ENCODE measurements at regions not wholly inside any gene's neighbourhood (a gene's known extent, or its start where the extent isn't known, plus 50 kb on each side); places are given as distances from the start of the nearest gene placed in this dataset.
"Not testable (repeated sequence)": the region's sequence is repeated elsewhere in the genome, so short reads cannot be mapped to it uniquely, and the experiment has no call there.

GRCh38 chr10:46802010-46802409, 109.2 kb upstream of the PTPN20 start:
- not testable (repeated sequence) for DNase-seq (ENCODE audit: low read depth in 2 of 2)

- not testable (repeated sequence) for DNase-seq (ENCODE audit: low read depth in 2 of 2)
Observed at GRCh38 chr10:46803082-46803481, 108.1 kb upstream of the PTPN20 start.

- DNase-seq (ENCODE audit: low read depth in 2 of 2): not testable (repeated sequence)
Observed at GRCh38 chr10:46810222-46810621, 101.0 kb upstream of the PTPN20 start.

- DNase-seq (ENCODE audit: low read depth in 2 of 2): not testable (repeated sequence)
Observed at GRCh38 chr10:46816126-46816525, 95.1 kb upstream of the PTPN20 start.

- DNase-seq (ENCODE audit: low read depth in 2 of 2): not testable (repeated sequence)
Observed at GRCh38 chr10:46840393-46841050, 70.7 kb upstream of the PTPN20 start.

- DNase-seq (ENCODE audit: low read depth in 2 of 2): not testable (repeated sequence)
Observed at GRCh38 chr10:46841051-46841593, 70.1 kb upstream of the PTPN20 start.

- not testable (repeated sequence) for DNase-seq (ENCODE audit: low read depth in 2 of 2)
Observed at GRCh38 chr10:46845194-46845593, 66.0 kb upstream of the PTPN20 start.

GRCh38 chr10:46845640-46846039, 65.6 kb upstream of the PTPN20 start:
- not testable (repeated sequence) for DNase-seq (ENCODE audit: low read depth in 2 of 2)

- not testable (repeated sequence) for DNase-seq (ENCODE audit: low read depth in 2 of 2)
Observed at GRCh38 chr10:46860753-46861152, 50.5 kb upstream of the PTPN20 start.
